ENCODE measurements at regions not wholly inside any gene's neighbourhood (a gene's known extent, or its start where the extent isn't known, plus 50 kb on each side); places are given as distances from the start of the nearest gene placed in this dataset.
"Not testable (repeated sequence)": the region's sequence is repeated elsewhere in the genome, so short reads cannot be mapped to it uniquely, and the experiment has no call there.

DNA sequence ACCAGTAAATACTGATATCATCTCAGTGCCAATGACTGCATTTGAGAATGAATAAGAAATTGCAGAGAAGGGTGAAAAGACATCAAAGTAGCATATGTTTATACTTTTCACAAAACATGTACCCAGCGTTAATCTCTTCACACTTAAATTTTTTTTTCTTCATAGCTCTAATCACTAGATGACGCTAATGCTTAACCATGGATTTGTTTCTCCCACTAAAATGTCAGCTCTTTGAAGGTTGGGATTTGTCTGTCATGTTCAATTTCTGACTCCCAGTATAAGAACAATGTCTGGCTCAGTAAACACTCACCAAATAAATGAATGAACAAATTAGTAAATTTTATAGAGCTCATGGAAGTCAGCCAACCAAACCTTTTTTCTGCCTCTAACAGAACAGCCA lies 78.3 kb upstream of the LMCD1 start:
- Histone ChIP-seq H3K36me3 (ENCODE audit: insufficient read depth, low read length) (no peaks in the 10 kb centered on the region), H3F3A (ENCODE audit: insufficient read depth, low read length) (no peaks in the 10 kb centered on the region), H3K4me2 (ENCODE audit: low read length) (no peak overlapping the region), H3K27ac (ENCODE audit: low read depth, low read length, poor library complexity, severe bottlenecking) (no peak overlapping the region), H3K4me3 (ENCODE audit: low read depth, low read length, poor library complexity, severe bottlenecking) (no peak overlapping the region), H3K9me2 (ENCODE audit: low read depth, low read length) (no peaks in the 10 kb centered on the region), H4K20me1 (ENCODE audit: insufficient read depth, low read length) (no peaks in the 10 kb centered on the region), H3K27me3 (ENCODE audit: insufficient read depth, low read length) (no peaks in the 10 kb centered on the region; the same call in 1 of the 2 replicates), H3K9me3 (ENCODE audit: low read length) (no peaks in the 10 kb centered on the region), H3K79me2 (ENCODE audit: insufficient read depth, low read length) (no peaks in the 10 kb centered on the region), H2AFZ (ENCODE audit: low read length) (no peak overlapping the region), H3K9ac (ENCODE audit: low read length) (no peak overlapping the region), H3K4me1 (ENCODE audit: insufficient read depth, low read length, severe bottlenecking) (no peaks in the 10 kb centered on the region)
- no peak for TF ChIP-seq EZH2 (IDR thresholded peaks at IDR 0.05; ENCODE audit: borderline replicate concordance, low read length)
- TF ChIP-seq, protein P1, sequence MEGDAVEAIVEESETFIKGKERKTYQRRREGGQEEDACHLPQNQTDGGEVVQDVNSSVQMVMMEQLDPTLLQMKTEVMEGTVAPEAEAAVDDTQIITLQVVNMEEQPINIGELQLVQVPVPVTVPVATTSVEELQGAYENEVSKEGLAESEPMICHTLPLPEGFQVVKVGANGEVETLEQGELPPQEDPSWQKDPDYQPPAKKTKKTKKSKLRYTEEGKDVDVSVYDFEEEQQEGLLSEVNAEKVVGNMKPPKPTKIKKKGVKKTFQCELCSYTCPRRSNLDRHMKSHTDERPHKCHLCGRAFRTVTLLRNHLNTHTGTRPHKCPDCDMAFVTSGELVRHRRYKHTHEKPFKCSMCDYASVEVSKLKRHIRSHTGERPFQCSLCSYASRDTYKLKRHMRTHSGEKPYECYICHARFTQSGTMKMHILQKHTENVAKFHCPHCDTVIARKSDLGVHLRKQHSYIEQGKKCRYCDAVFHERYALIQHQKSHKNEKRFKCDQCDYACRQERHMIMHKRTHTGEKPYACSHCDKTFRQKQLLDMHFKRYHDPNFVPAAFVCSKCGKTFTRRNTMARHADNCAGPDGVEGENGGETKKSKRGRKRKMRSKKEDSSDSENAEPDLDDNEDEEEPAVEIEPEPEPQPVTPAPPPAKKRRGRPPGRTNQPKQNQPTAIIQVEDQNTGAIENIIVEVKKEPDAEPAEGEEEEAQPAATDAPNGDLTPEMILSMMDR (IDR thresholded peaks at IDR 0.05; ENCODE audit: low read length): no peak

DNA sequence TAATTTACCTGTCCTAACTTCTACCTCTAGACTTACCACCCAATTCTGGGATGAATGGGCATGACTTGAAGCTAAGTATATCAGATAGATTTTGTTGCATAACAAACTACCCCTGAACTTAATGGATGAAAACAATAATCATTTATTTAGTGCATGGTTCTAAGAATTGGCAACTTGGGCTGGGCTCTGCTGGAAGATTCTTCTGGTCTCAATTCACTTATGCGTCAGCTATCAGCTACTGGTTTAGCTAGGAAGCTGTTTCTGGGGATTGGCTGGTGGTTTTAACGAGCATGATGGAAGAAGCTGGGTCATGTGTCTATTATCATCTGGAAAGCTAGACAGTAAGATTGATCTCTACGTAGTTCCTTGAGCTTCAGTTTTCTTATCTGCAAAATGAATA lies 77.3 kb upstream of the LMCD1 start:
- Histone ChIP-seq H3K9me2 (ENCODE audit: low read depth, low read length) (no peaks in the 10 kb centered on the region), H3K27ac (ENCODE audit: low read depth, low read length, poor library complexity, severe bottlenecking) (no peak overlapping the region), H3K4me3 (ENCODE audit: low read depth, low read length, poor library complexity, severe bottlenecking) (no peak overlapping the region), H3F3A (ENCODE audit: insufficient read depth, low read length) (no peaks in the 10 kb centered on the region), H3K9me3 (ENCODE audit: low read length) (no peaks in the 10 kb centered on the region), H3K79me2 (ENCODE audit: insufficient read depth, low read length) (no peaks in the 10 kb centered on the region), H3K27me3 (ENCODE audit: insufficient read depth, low read length) (no peaks in the 10 kb centered on the region; the same call in 1 of the 2 replicates), H3K4me1 (ENCODE audit: insufficient read depth, low read length, severe bottlenecking) (no peaks in the 10 kb centered on the region), H3K4me2 (ENCODE audit: low read length) (no peak overlapping the region), H3K9ac (ENCODE audit: low read length) (no peak overlapping the region), H4K20me1 (ENCODE audit: insufficient read depth, low read length) (no peaks in the 10 kb centered on the region), H3K36me3 (ENCODE audit: insufficient read depth, low read length) (no peaks in the 10 kb centered on the region), H2AFZ (ENCODE audit: low read length) (no peak overlapping the region)
- no peak for TF ChIP-seq EZH2 (IDR thresholded peaks at IDR 0.05; ENCODE audit: borderline replicate concordance, low read length)

- no peak overlapping the region for H2AFZ ChIP-seq (ENCODE audit: low read length)
- no peaks in the 10 kb centered on the region for H3K9me2 ChIP-seq (ENCODE audit: low read depth, low read length)
- no peaks in the 10 kb centered on the region for H3K27me3 ChIP-seq (ENCODE audit: insufficient read depth, low read length)
- H3K9me3 ChIP-seq (ENCODE audit: low read length): no peaks in the 10 kb centered on the region
- H3K79me2 ChIP-seq (ENCODE audit: insufficient read depth, low read length): no peaks in the 10 kb centered on the region
- H3K27ac ChIP-seq (ENCODE audit: low read depth, low read length, poor library complexity, severe bottlenecking): no peak overlapping the region
- no peaks in the 10 kb centered on the region for H4K20me1 ChIP-seq (ENCODE audit: insufficient read depth, low read length)
- no peaks in the 10 kb centered on the region for H3F3A ChIP-seq (ENCODE audit: insufficient read depth, low read length)
- H3K4me3 ChIP-seq (ENCODE audit: low read depth, low read length, poor library complexity, severe bottlenecking): no peak overlapping the region
- H3K4me2 ChIP-seq (ENCODE audit: low read length): no peak overlapping the region
- H3K9ac ChIP-seq (ENCODE audit: low read length): no peak overlapping the region
- TF ChIP-seq, protein P1 (IDR thresholded peaks at IDR 0.05; ENCODE audit: low read length): no peak
- no peak for TF ChIP-seq EZH2 (IDR thresholded peaks at IDR 0.05; ENCODE audit: borderline replicate concordance, low read length)
- no peaks in the 10 kb centered on the region for H3K36me3 ChIP-seq (ENCODE audit: insufficient read depth, low read length)
- no peaks in the 10 kb centered on the region for H3K4me1 ChIP-seq (ENCODE audit: insufficient read depth, low read length, severe bottlenecking)
Measured at GRCh38 chr3:8436661-8437287, 64.8 kb upstream of the LMCD1 start.

DNA sequence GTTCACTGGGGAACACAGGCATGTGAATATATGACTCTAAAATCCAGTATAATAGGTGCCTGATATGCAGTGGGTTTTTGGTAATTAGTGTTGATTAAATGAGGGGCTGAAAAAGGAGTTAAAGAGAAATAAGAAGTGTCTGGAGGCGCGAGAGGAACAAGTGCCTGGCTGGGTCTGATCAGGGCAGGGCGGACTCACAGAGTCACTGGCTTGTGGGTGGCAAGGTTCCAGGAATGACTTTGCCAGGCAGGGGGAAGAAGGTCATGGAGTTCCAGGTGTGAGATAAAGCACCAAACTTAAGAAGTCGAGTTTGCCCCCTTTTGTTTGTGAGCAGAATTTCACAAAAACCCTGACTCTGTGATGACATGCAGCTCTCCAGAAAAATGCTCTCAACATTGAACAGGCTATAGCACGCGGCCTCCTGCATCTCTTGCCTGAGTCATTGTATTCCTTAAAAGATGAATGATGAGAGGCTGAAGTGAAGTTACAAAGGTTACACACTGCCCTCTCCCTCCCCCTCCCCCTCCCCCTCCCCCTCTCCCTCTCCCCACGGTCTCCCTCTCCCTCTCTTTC lies 63.0 kb upstream of the LMCD1 start:
- H3F3A ChIP-seq (ENCODE audit: insufficient read depth, low read length): no peaks in the 10 kb centered on the region
- TF ChIP-seq, protein P1 (IDR thresholded peaks at IDR 0.05; ENCODE audit: low read length): no peak
- TF ChIP-seq EZH2 (IDR thresholded peaks at IDR 0.05; ENCODE audit: borderline replicate concordance, low read length): no peak

DNA sequence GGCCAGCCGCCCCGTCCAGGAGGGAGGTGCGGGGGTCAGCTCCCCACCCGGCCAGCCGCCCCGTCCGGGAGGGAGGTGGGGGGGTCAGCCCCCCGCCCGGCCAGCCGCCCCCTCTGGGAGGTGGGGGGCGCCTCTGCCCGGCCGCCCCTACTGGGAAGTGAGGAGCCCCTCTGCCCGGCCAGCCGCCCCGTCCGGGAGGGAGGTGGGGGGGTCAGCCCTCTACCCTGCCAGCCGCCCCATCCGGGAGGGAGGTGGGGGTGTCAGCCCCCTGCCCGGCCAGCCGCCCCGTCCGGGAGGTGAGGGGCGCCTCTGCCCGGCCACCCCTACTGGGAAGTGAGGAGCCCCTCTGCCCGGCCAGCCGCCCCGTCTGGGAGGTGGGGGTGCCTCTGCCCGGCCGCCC lies 61.5 kb upstream of the LMCD1 start:
- not testable (repeated sequence) for H3F3A ChIP-seq (ENCODE audit: insufficient read depth, low read length); H3K9me3 ChIP-seq (ENCODE audit: low read length); H2AFZ ChIP-seq (ENCODE audit: low read length); H3K27ac ChIP-seq (ENCODE audit: low read depth, low read length, poor library complexity, severe bottlenecking); H3K9ac ChIP-seq (ENCODE audit: low read length); H3K9me2 ChIP-seq (ENCODE audit: low read depth, low read length); H4K20me1 ChIP-seq (ENCODE audit: insufficient read depth, low read length); H3K4me3 ChIP-seq (ENCODE audit: low read depth, low read length, poor library complexity, severe bottlenecking); H3K79me2 ChIP-seq (ENCODE audit: insufficient read depth, low read length); H3K27me3 ChIP-seq (ENCODE audit: insufficient read depth, low read length); H3K36me3 ChIP-seq (ENCODE audit: insufficient read depth, low read length); H3K4me2 ChIP-seq (ENCODE audit: low read length); H3K4me1 ChIP-seq (ENCODE audit: insufficient read depth, low read length, severe bottlenecking)

More for the DNA sequence above, 63.0 kb upstream of the LMCD1 start:
- Histone ChIP-seq H3K4me2 (ENCODE audit: low read length) (no peak overlapping the region), H3K27me3 (ENCODE audit: insufficient read depth, low read length) (0 out of 2 replicates have a peak, but pooled peaks cover 3% of the 10 kb centered on the region), H3K36me3 (ENCODE audit: insufficient read depth, low read length) (no peaks in the 10 kb centered on the region), H3K9me2 (ENCODE audit: low read depth, low read length) (no peaks in the 10 kb centered on the region), H3K9ac (ENCODE audit: low read length) (no peak overlapping the region), H3K27ac (ENCODE audit: low read depth, low read length, poor library complexity, severe bottlenecking) (no peak overlapping the region), H2AFZ (ENCODE audit: low read length) (no peak overlapping the region), H3K4me1 (ENCODE audit: insufficient read depth, low read length, severe bottlenecking) (no peaks in the 10 kb centered on the region), H4K20me1 (ENCODE audit: insufficient read depth, low read length) (no peaks in the 10 kb centered on the region), H3K9me3 (ENCODE audit: low read length) (no peaks in the 10 kb centered on the region), H3K79me2 (ENCODE audit: insufficient read depth, low read length) (no peaks in the 10 kb centered on the region), H3K4me3 (ENCODE audit: low read depth, low read length, poor library complexity, severe bottlenecking) (no peak overlapping the region)

Measured in OCI-LY1 (cell line).